ENCODE measurements at regions not wholly inside any gene's neighbourhood (a gene's known extent, or its start where the extent isn't known, plus 50 kb on each side); places are given as distances from the start of the nearest gene placed in this dataset.

GRCh38 chr13:26821672-26822071, 61.1 kb upstream of the GPR12 start:
- no peak for TF ChIP-seq PAX8 (IDR thresholded peaks at IDR 0.05)
- TF ChIP-seq KDM1A (IDR thresholded peaks at IDR 0.05; ENCODE audit: borderline replicate concordance) = no peak
- TF ChIP-seq SUZ12 (IDR thresholded peaks at IDR 0.05; ENCODE audit: unreplicated experiment) = no peak
- no peak for TF ChIP-seq SRF (IDR thresholded peaks at IDR 0.05; ENCODE audit: low read depth in 2 of 2, low read length in 2 of 2)
- TF ChIP-seq, protein P1, sequence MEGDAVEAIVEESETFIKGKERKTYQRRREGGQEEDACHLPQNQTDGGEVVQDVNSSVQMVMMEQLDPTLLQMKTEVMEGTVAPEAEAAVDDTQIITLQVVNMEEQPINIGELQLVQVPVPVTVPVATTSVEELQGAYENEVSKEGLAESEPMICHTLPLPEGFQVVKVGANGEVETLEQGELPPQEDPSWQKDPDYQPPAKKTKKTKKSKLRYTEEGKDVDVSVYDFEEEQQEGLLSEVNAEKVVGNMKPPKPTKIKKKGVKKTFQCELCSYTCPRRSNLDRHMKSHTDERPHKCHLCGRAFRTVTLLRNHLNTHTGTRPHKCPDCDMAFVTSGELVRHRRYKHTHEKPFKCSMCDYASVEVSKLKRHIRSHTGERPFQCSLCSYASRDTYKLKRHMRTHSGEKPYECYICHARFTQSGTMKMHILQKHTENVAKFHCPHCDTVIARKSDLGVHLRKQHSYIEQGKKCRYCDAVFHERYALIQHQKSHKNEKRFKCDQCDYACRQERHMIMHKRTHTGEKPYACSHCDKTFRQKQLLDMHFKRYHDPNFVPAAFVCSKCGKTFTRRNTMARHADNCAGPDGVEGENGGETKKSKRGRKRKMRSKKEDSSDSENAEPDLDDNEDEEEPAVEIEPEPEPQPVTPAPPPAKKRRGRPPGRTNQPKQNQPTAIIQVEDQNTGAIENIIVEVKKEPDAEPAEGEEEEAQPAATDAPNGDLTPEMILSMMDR (IDR thresholded peaks at IDR 0.05 in 2 of 3, conservative IDR thresholded peaks at IDR 0.05 in 1 of 3; ENCODE audit: control insufficient read depth in 2 of 3, extremely low read depth in 1 of 3, insufficient read depth in 1 of 3, low read depth in 3 of 3, low read length in 3 of 3) = no peak
- no peak for TF ChIP-seq MAX (IDR thresholded peaks at IDR 0.05; ENCODE audit: low read depth, low read length)
- no peak for TF ChIP-seq ZBED1 (IDR thresholded peaks at IDR 0.05; ENCODE audit: borderline replicate concordance)
- TF ChIP-seq ATF2 (IDR thresholded peaks at IDR 0.05; ENCODE audit: low read length) = no peak
- no peak for TF ChIP-seq BMI1 (IDR thresholded peaks at IDR 0.05; ENCODE audit: borderline replicate concordance)
- TF ChIP-seq POLR2A (IDR thresholded peaks at IDR 0.05; ENCODE audit: low read depth, low read length) = no peak
- no peak for TF ChIP-seq FOXM1 (IDR thresholded peaks at IDR 0.05; ENCODE audit: low read depth, low read length)
- TF ChIP-seq, protein P2, sequence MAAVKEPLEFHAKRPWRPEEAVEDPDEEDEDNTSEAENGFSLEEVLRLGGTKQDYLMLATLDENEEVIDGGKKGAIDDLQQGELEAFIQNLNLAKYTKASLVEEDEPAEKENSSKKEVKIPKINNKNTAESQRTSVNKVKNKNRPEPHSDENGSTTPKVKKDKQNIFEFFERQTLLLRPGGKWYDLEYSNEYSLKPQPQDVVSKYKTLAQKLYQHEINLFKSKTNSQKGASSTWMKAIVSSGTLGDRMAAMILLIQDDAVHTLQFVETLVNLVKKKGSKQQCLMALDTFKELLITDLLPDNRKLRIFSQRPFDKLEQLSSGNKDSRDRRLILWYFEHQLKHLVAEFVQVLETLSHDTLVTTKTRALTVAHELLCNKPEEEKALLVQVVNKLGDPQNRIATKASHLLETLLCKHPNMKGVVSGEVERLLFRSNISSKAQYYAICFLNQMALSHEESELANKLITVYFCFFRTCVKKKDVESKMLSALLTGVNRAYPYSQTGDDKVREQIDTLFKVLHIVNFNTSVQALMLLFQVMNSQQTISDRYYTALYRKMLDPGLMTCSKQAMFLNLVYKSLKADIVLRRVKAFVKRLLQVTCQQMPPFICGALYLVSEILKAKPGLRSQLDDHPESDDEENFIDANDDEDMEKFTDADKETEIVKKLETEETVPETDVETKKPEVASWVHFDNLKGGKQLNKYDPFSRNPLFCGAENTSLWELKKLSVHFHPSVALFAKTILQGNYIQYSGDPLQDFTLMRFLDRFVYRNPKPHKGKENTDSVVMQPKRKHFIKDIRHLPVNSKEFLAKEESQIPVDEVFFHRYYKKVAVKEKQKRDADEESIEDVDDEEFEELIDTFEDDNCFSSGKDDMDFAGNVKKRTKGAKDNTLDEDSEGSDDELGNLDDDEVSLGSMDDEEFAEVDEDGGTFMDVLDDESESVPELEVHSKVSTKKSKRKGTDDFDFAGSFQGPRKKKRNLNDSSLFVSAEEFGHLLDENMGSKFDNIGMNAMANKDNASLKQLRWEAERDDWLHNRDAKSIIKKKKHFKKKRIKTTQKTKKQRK (IDR thresholded peaks at IDR 0.05; ENCODE audit: low read depth, low read length) = no peak
- TF ChIP-seq PKNOX1 (IDR thresholded peaks at IDR 0.05) = no peak

Measured in GM12878 (cell line).